Lower leg skin (tissue), 4 donors: ENCODE measurements at regions not wholly inside any gene's neighbourhood (a gene's known extent, or its start where the extent isn't known, plus 50 kb on each side); places are given as distances from the start of the nearest gene placed in this dataset.
"Not testable (repeated sequence)": the region's sequence is repeated elsewhere in the genome, so short reads cannot be mapped to it uniquely, and the experiment has no call there.

Experiments used
- DNase-seq, 2 donors: peaks; one replicate each; pipeline ENCODE4 v3.0.0-alpha.2; 2019; ENCODE audit warnings: low spot score in 2 of 2
- H3K4me3 ChIP-seq: fragments of 200-600 bp; sonication (generic); 2 replicates; pipeline ENCODE4 v1.5.1; 2017; ENCODE audit warnings: mild to moderate bottlenecking, low read depth; ENCODE audit not compliant: poor library complexity, severe bottlenecking
- CTCF ChIP-seq, 3 donors: fragments of 450-650 bp; IDR thresholded peaks; one replicate each; pipeline ENCODE4 v1.5.1; 2016; ENCODE audit warnings: antibody characterized with exemption in 3 of 3, mild to moderate bottlenecking in 3 of 3, moderate library complexity in 2 of 3
- POLR2A ChIP-seq, 2 donors: fragments of 450-650 bp; IDR thresholded peaks; one replicate each; pipeline ENCODE4 v1.6.1; 2016 to 2017; ENCODE audit warnings: antibody characterized with exemption in 2 of 2, mild to moderate bottlenecking in 1 of 2, moderate library complexity in 1 of 2
- WGBS, 2 donors: methylation state at CpG; one replicate each; pipeline ENCODE4 v1.1.5; 2018; 5-methylcytosine and 5-hydroxymethylcytosine counted together
- intact Hi-C: fragments of 100-400 bp; cut with DNase I; formaldehyde crosslinking; loops from one replicate; pipeline ENCODE4 v1.15.0; 2023; ENCODE audit warnings: low total_unique reads

GRCh38 chr10:3567291-3567963 is 217.6 kb downstream of the KLF6 start:
- no peak overlapping the region for H3K4me3 ChIP-seq
- WGBS, 2 donors, result 89 to 90% methylated on average over 9 of the region's 9 CpGs
- TF ChIP-seq CTCF (IDR thresholded peaks at IDR 0.05) (no peak), POLR2A (IDR thresholded peaks at IDR 0.05) (no peak)
- no peak for DNase-seq
- intact Hi-C loops, result no loop called here

GRCh38 chr10:3566627-3567026 is 218.4 kb downstream of the KLF6 start:
- WGBS, 2 donors, result 91 to 93% methylated on average over 1 of the region's 1 CpG
- TF ChIP-seq POLR2A (IDR thresholded peaks at IDR 0.05) (no peak), CTCF (IDR thresholded peaks at IDR 0.05) (no peak)
- intact Hi-C loops, result no loop called here
- no peak overlapping the region for H3K4me3 ChIP-seq
- no peak for DNase-seq

GRCh38 chr10:3564346-3565002 is 220.5 kb downstream of the KLF6 start:
- no peak for DNase-seq
- no peak for TF ChIP-seq CTCF (IDR thresholded peaks at IDR 0.05)
- no peak for TF ChIP-seq POLR2A (IDR thresholded peaks at IDR 0.05)
- intact Hi-C loops, result no loop called here
- 87 to 89% methylated on average over 7 of the region's 7 CpGs for WGBS, 2 donors
- H3K4me3 ChIP-seq, result no peak overlapping the region

GRCh38 chr10:3563298-3563697 is 221.7 kb downstream of the KLF6 start:
- WGBS, 2 donors, result 90 to 94% methylated on average over 3 of the region's 3 CpGs
- TF ChIP-seq CTCF (IDR thresholded peaks at IDR 0.05) (no peak), POLR2A (IDR thresholded peaks at IDR 0.05) (no peak)
- H3K4me3 ChIP-seq, result no peak overlapping the region
- intact Hi-C loops, result no loop called here
- DNase-seq, result no peak

- H3K4me3 ChIP-seq, DNase-seq, intact Hi-C loops: not testable (repeated sequence)
- 94 to 95% methylated on average over 3 of the region's 3 CpGs for WGBS, 2 donors
Measured at GRCh38 chr10:3560628-3561027, 224.4 kb downstream of the KLF6 start.

- H3K4me3 ChIP-seq, result no peak overlapping the region
- DNase-seq, result no peak
- no peak for TF ChIP-seq POLR2A (IDR thresholded peaks at IDR 0.05)
- no peak for TF ChIP-seq CTCF (IDR thresholded peaks at IDR 0.05)
- intact Hi-C loops, result no loop called here
- WGBS, 2 donors, result 82 to 85% methylated on average over 3 of the region's 3 CpGs
Measured at GRCh38 chr10:3559527-3559926, 225.5 kb downstream of the KLF6 start.
